Naive B cell (primary cell): ENCODE measurements at regions not wholly inside any gene's neighbourhood (a gene's known extent, or its start where the extent isn't known, plus 50 kb on each side); places are given as distances from the start of the nearest gene placed in this dataset.

Experiments used
- ATAC-seq, 2 donors: fragments of 150-1000 bp; cut with Tn5 transposase; 2 replicates each; pipeline ENCODE4 v1.10.0; 2021; ENCODE audit warnings: low read depth in 2 of 2, mild to moderate bottlenecking in 2 of 2, moderate library complexity in 2 of 2
- DNase-seq: peaks from one replicate; pipeline ENCODE4 v3.0.0; 2022
- H3K27ac Mint-ChIP-seq, 6 donors: one replicate each; pipeline ENCODE4 v1.8.0; 2020 to 2022; ENCODE audit warnings: mild to moderate bottlenecking in 6 of 6, mixed read lengths in 6 of 6, moderate library complexity in 5 of 6, inconsistent platforms in 2 of 6
- H3K27me3 Mint-ChIP-seq, 3 donors: one replicate each; pipeline ENCODE4 v1.8.0; 2021 to 2022; ENCODE audit warnings: mixed read lengths in 3 of 3, mild to moderate bottlenecking in 1 of 3
- H3K36me3 Mint-ChIP-seq, 2 donors: one replicate each; pipeline ENCODE4 v1.8.0; 2020 to 2022; ENCODE audit warnings: mixed read lengths in 2 of 2, inconsistent platforms in 1 of 2, mild to moderate bottlenecking in 1 of 2
- H3K4me1 Mint-ChIP-seq, 3 donors: one replicate each; pipeline ENCODE4 v1.8.0; 2020 to 2022; ENCODE audit warnings: mixed read lengths in 3 of 3, inconsistent platforms in 1 of 3, mild to moderate bottlenecking in 1 of 3, moderate library complexity in 1 of 3
- H3K4me3 Mint-ChIP-seq, 8 donors: one replicate each; pipeline ENCODE4 v1.8.0; 2020 to 2022; ENCODE audit warnings: mild to moderate bottlenecking in 8 of 8, mixed read lengths in 8 of 8, moderate library complexity in 8 of 8, inconsistent platforms in 2 of 8
- H3K9me3 Mint-ChIP-seq, 7 donors: one replicate each; pipeline ENCODE4 v1.8.0; 2020 to 2022; ENCODE audit warnings: mixed read lengths in 7 of 7, mild to moderate bottlenecking in 5 of 7, inconsistent platforms in 2 of 7, moderate library complexity in 1 of 7

DNA sequence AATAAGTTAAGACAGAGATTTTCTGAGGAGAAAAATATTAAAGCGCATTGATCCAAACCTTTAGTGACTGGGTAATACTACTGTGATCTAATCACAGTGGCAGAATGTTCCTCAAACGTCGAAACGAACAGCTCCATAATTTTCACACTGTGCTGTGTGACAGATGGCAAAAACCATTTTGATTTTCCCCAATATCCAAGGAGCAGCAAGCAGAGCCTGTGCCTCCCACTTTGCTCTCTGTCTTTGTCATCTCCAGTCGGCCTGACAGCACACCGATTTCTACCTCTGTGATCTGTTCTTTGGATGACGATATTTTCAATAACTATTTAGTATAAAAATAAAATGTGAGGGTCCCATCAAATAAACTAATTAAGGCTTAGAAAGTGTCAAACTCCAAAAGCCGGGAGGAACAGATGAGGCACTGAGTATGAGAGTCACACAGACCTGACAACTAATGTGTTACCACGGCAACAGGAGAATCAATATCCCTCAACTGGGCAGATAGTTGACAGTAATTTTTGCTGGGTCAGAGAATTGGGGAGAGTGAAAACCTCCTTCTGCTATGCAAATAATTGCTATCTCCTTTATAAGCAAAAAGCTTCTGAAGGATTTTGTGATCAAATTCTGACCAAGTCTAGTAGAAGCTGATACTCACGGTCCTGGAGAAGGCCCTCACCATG lies 489.1 kb upstream of the CFAP20DC start:
- Mint-ChIP-seq H3K4me1 (no peaks in the 10 kb centered on the region), H3K27me3 (peaks cover 0 to 4% (median 0%) of the 10 kb centered on the region in 3 donors), H3K4me3 (no peak overlapping the region), H3K27ac (no peak overlapping the region), H3K9me3 (no peaks in the 10 kb centered on the region), H3K36me3 (no peaks in the 10 kb centered on the region)
- ATAC-seq (no peak), DNase-seq (no peak)

GRCh38 chr3:59535791-59536221 lies 486.0 kb upstream of the CFAP20DC start:
- Mint-ChIP-seq H3K4me1 (no peaks in the 10 kb centered on the region), H3K27ac (no peak overlapping the region), H3K9me3 (no peaks in the 10 kb centered on the region), H3K4me3 (no peak overlapping the region), H3K36me3 (no peaks in the 10 kb centered on the region), H3K27me3 (peaks cover 0 to 6% (median 0%) of the 10 kb centered on the region in 3 donors)
- no peak for ATAC-seq
- DNase-seq: no peak

- H3K36me3 Mint-ChIP-seq: no peaks in the 10 kb centered on the region
- ATAC-seq (no peak), DNase-seq (no peak)
- H3K9me3 Mint-ChIP-seq: no peaks in the 10 kb centered on the region
- peaks cover 0 to 6% (median 0%) of the 10 kb centered on the region in 3 donors for H3K27me3 Mint-ChIP-seq
- no peaks in the 10 kb centered on the region for H3K4me1 Mint-ChIP-seq
- peak overlapping the region in 1 of 6 donors; percentile 22 for H3K27ac Mint-ChIP-seq
- H3K4me3 Mint-ChIP-seq: no peak overlapping the region
Measured at GRCh38 chr3:59531994-59532393, 482.2 kb upstream of the CFAP20DC start.

GRCh38 chr3:59531066-59531745 lies 481.4 kb upstream of the CFAP20DC start:
- Mint-ChIP-seq H3K9me3 (no peaks in the 10 kb centered on the region), H3K4me1 (no peaks in the 10 kb centered on the region), H3K36me3 (no peaks in the 10 kb centered on the region), H3K4me3 (no peak overlapping the region), H3K27me3 (peaks cover 0 to 6% (median 0%) of the 10 kb centered on the region in 3 donors), H3K27ac (no peak overlapping the region)
- ATAC-seq (no peak), DNase-seq (no peak)

GRCh38 chr3:59528251-59528650 lies 478.4 kb upstream of the CFAP20DC start:
- Mint-ChIP-seq H3K4me1 (no peaks in the 10 kb centered on the region), H3K36me3 (no peaks in the 10 kb centered on the region), H3K4me3 (no peak overlapping the region), H3K27me3 (peaks cover 0 to 9% (median 5%) of the 10 kb centered on the region in 3 donors), H3K27ac (peak overlapping the region in 1 of 6 donors; percentile 79), H3K9me3 (no peaks in the 10 kb centered on the region)
- no peak for ATAC-seq
- DNase-seq: no peak

DNA sequence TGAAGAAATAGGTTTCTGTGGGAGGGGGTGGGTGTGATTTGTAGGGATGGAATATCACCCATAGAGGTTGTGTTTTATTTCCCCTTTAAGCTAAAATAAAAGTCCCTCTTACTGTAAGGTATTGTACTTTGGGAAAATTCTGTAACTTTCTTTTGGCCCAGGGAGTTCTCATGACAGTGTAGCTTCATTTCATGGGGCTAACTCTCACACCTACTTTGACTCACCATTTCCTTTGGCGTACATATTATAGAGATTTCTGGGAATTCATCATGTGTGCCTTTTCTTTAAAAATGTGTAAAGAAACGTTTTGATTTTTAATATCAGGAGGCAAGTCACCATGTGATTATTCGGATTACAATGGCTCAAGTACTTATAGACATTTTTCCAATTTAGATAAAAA lies 477.7 kb upstream of the CFAP20DC start:
- Mint-ChIP-seq H3K9me3 (no peaks in the 10 kb centered on the region), H3K36me3 (no peaks in the 10 kb centered on the region), H3K27me3 (peaks cover 0 to 9% (median 0%) of the 10 kb centered on the region in 3 donors), H3K4me3 (no peak overlapping the region), H3K4me1 (no peaks in the 10 kb centered on the region), H3K27ac (no peak overlapping the region)
- DNase-seq (no peak), ATAC-seq (no peak)

GRCh38 chr3:59526999-59527398 lies 477.2 kb upstream of the CFAP20DC start:
- H3K27me3 Mint-ChIP-seq: peaks cover 0 to 9% (median 0%) of the 10 kb centered on the region in 3 donors
- no peaks in the 10 kb centered on the region for H3K9me3 Mint-ChIP-seq
- no peak for DNase-seq

GRCh38 chr3:59522550-59522949 lies 472.7 kb upstream of the CFAP20DC start:
- H3K4me3 Mint-ChIP-seq: no peak overlapping the region
- peaks cover 0 to 9% (median 0%) of the 10 kb centered on the region in 3 donors for H3K27me3 Mint-ChIP-seq
- ATAC-seq (no peak), DNase-seq (no peak)
- no peaks in the 10 kb centered on the region for H3K9me3 Mint-ChIP-seq
- no peaks in the 10 kb centered on the region for H3K4me1 Mint-ChIP-seq
- H3K36me3 Mint-ChIP-seq: no peaks in the 10 kb centered on the region
- no peak overlapping the region for H3K27ac Mint-ChIP-seq

More at GRCh38 chr3:59526999-59527398, 477.2 kb upstream of the CFAP20DC start:
- Mint-ChIP-seq H3K27ac (no peak overlapping the region), H3K4me1 (no peaks in the 10 kb centered on the region), H3K36me3 (no peaks in the 10 kb centered on the region), H3K4me3 (no peak overlapping the region)
- no peak for ATAC-seq

- H3K27ac Mint-ChIP-seq: no peak overlapping the region
- no peaks in the 10 kb centered on the region for H3K9me3 Mint-ChIP-seq
- no peaks in the 10 kb centered on the region for H3K4me1 Mint-ChIP-seq
- ATAC-seq (no peak), DNase-seq (no peak)
- no peaks in the 10 kb centered on the region for H3K27me3 Mint-ChIP-seq
- H3K4me3 Mint-ChIP-seq: no peak overlapping the region
- H3K36me3 Mint-ChIP-seq: no peaks in the 10 kb centered on the region
Measured at GRCh38 chr3:59519094-59519493, 469.3 kb upstream of the CFAP20DC start.

- Mint-ChIP-seq H3K27ac (no peak overlapping the region), H3K27me3 (no peaks in the 10 kb centered on the region), H3K36me3 (no peaks in the 10 kb centered on the region)
Measured at GRCh38 chr3:59518283-59519055, 468.6 kb upstream of the CFAP20DC start.

GRCh38 chr3:59517388-59517787 lies 467.6 kb upstream of the CFAP20DC start:
- no peak overlapping the region for H3K4me3 Mint-ChIP-seq
- no peak for DNase-seq
- H3K27me3 Mint-ChIP-seq: no peaks in the 10 kb centered on the region
- ATAC-seq: no peak
- H3K9me3 Mint-ChIP-seq: peaks cover 0 to under 1% (median 0%) of the 10 kb centered on the region in 7 donors
- no peaks in the 10 kb centered on the region for H3K36me3 Mint-ChIP-seq
- H3K4me1 Mint-ChIP-seq: no peaks in the 10 kb centered on the region
- H3K27ac Mint-ChIP-seq: no peak overlapping the region

More at GRCh38 chr3:59518283-59519055, 468.6 kb upstream of the CFAP20DC start:
- Mint-ChIP-seq H3K9me3 (no peaks in the 10 kb centered on the region), H3K4me1 (no peaks in the 10 kb centered on the region), H3K4me3 (peak overlapping the region in 1 of 8 donors; percentile 48)
- DNase-seq (no peak), ATAC-seq (no peak)

GRCh38 chr3:59515966-59516365 lies 466.1 kb upstream of the CFAP20DC start:
- no peak overlapping the region for H3K4me3 Mint-ChIP-seq
- ATAC-seq (no peak), DNase-seq (no peak)
- no peak overlapping the region for H3K27ac Mint-ChIP-seq
- H3K4me1 Mint-ChIP-seq: no peaks in the 10 kb centered on the region
- peaks cover 0 to 12% (median 0%) of the 10 kb centered on the region in 7 donors for H3K9me3 Mint-ChIP-seq
- H3K36me3 Mint-ChIP-seq: no peaks in the 10 kb centered on the region
- no peaks in the 10 kb centered on the region for H3K27me3 Mint-ChIP-seq

DNA sequence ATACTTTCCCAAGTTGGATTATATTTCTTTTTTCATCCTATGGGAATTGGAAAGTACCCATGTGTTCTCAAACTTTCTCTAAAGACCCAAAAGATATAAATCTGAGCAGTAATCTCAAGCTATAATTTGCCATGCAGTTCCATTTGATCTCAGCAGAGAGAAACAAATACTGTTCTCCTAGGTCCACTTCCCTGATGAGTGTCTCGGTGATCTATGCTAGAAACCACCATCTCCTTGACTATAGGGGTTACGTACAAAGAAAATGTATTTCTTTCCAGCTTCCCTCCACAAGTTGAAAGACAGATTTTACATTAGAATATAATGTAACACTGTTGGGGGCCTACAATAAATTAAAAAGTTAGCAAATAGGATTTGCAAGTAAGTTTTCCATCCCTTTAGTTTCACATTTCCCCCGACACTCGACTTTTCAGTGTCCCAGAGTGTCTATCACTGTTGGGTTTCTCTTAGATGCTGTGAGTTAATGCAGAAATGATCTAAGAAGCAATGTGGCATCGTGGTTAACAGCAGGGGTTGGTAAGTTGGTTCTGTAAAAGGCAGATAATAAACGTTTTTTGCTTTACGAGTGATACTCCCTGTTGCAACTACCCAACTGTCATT lies 465.1 kb upstream of the CFAP20DC start:
- Mint-ChIP-seq H3K36me3 (no peaks in the 10 kb centered on the region), H3K27me3 (no peaks in the 10 kb centered on the region), H3K4me3 (no peak overlapping the region), H3K9me3 (peaks cover 0 to 12% (median 0%) of the 10 kb centered on the region in 7 donors), H3K4me1 (no peaks in the 10 kb centered on the region), H3K27ac (peak overlapping the region in 1 of 6 donors; percentile 26)
- ATAC-seq: no peak
- no peak for DNase-seq
